ENCODE measurements at regions not wholly inside any gene's neighbourhood (a gene's known extent, or its start where the extent isn't known, plus 50 kb on each side); places are given as distances from the start of the nearest gene placed in this dataset.

DNA sequence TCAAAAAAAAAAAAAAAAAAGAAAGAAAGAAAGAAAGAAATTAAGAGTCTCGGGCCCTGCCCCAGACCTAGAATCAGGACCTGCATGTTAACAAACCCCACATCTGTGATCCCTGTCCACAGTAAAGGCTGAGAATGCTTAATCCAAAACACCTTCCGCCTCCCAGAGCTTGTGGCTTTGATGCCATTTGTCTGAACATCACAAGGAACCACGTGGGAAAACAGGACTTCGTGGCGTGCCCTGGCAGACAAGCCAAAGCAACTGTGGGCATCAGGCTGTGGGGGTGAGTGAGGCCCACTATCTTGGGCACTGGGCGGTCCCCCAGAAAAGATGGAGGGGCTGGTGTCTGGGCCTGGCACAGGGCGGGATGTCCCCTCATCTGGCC lies 173.4 kb upstream of the CIBAR2 start:
- TF ChIP-seq, protein P1, sequence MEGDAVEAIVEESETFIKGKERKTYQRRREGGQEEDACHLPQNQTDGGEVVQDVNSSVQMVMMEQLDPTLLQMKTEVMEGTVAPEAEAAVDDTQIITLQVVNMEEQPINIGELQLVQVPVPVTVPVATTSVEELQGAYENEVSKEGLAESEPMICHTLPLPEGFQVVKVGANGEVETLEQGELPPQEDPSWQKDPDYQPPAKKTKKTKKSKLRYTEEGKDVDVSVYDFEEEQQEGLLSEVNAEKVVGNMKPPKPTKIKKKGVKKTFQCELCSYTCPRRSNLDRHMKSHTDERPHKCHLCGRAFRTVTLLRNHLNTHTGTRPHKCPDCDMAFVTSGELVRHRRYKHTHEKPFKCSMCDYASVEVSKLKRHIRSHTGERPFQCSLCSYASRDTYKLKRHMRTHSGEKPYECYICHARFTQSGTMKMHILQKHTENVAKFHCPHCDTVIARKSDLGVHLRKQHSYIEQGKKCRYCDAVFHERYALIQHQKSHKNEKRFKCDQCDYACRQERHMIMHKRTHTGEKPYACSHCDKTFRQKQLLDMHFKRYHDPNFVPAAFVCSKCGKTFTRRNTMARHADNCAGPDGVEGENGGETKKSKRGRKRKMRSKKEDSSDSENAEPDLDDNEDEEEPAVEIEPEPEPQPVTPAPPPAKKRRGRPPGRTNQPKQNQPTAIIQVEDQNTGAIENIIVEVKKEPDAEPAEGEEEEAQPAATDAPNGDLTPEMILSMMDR (conservative IDR thresholded peaks at IDR 0.05): no peak
- TF ChIP-seq ZFX (IDR thresholded peaks at IDR 0.05): no peak

Data from C4-2B (cell line).